HepG2 (cell line): ENCODE measurements at regions not wholly inside any gene's neighbourhood (a gene's known extent, or its start where the extent isn't known, plus 50 kb on each side); places are given as distances from the start of the nearest gene placed in this dataset.
"Not testable (repeated sequence)": the region's sequence is repeated elsewhere in the genome, so short reads cannot be mapped to it uniquely, and the experiment has no call there.

ENCODE experiments used
- ATAC-seq: fragments of 200-7000 bp; cut with Tn5 transposase; 3 replicates; pipeline ENCODE4 v1.9.1; 2020; ENCODE audit warnings: mild to moderate bottlenecking, moderate library complexity
- BruUV-seq: library from RNA; stranded (reverse); fragments of 400-500 nt; replicated peaks from 2 replicates; lab custom pipeline; 2021; lab: Mats Ljungman, UMichigan
- CTCF ChIA-PET: fragments of 300-600 bp; formaldehyde crosslinking; extraction: SDS; loops from one replicate; lab custom pipeline; 2021; ENCODE audit warnings: low total read pairs, inconsistent platforms, low intra/inter-chr PET ratio; lab: Yijun Ruan, JAX
- POLR2A ChIA-PET: fragments of 350-600 bp; sonication (Branson Sonifier 250); formaldehyde crosslinking; loops from one replicate; lab custom pipeline; 2020; ENCODE audit warnings: antibody characterized with exemption, inconsistent platforms; lab: Yijun Ruan, JAX
- DNase-seq: peaks from one replicate; pipeline ENCODE4 v3.0.0-alpha.2; 2015; ENCODE audit warnings: low spot score
- FAIRE-seq: peaks from 3 replicates; lab custom pipeline; 2011; peaks lifted over from hg19 to GRCh38; lab: Jason Lieb, UNC
- H2AFZ ChIP-seq: one replicate; pipeline ENCODE4 v1.6.1; 2011; ENCODE audit warnings: low read length, inconsistent platforms
- H3K27ac ChIP-seq: fragments of 300-600 bp; 3 replicates; pipeline ENCODE4 v1.8.0; 2011; ENCODE audit warnings: mixed run types, mild to moderate bottlenecking, mixed read lengths, low read length, inconsistent platforms; ENCODE audit not compliant: insufficient read depth; ENCODE audit errors: extremely low read length
- H3K27me3 ChIP-seq, 2 experiments: fragments of 200-600 bp in 1 of 2; 2 replicates in 1 of 2; 3 replicates in 1 of 2; pipeline versions ENCODE4 v1.6.0 to v1.8.0; 2011; ENCODE audit warnings: low read length in 2 of 2, mild to moderate bottlenecking in 2 of 2, moderate library complexity in 2 of 2, inconsistent platforms in 1 of 2; ENCODE audit not compliant: insufficient read depth in 2 of 2, control insufficient read depth in 1 of 2
- H3K36me3 ChIP-seq, 2 experiments: fragments of 200-600 bp in 1 of 2; replicated peaks in 1 of 2; 2 replicates in 1 of 2; 3 replicates in 1 of 2; pipeline versions ENCODE4 v1.5.1 to v1.8.0; 2011; ENCODE audit warnings: low read length in 2 of 2, inconsistent platforms in 1 of 2; ENCODE audit not compliant: insufficient read depth in 2 of 2, control insufficient read depth in 1 of 2
- H3K4me1 ChIP-seq: 2 replicates; pipeline ENCODE4 v1.5.1; 2012; ENCODE audit warnings: low read length, inconsistent platforms; ENCODE audit not compliant: insufficient read depth
- H3K4me2 ChIP-seq: 2 replicates; pipeline ENCODE4 v1.6.0; 2011; ENCODE audit warnings: low read depth, low read length, inconsistent platforms
- H3K4me3 ChIP-seq, 3 experiments: fragments of 200-600 bp in 1 of 3; sonication (generic), shearing (Covaris generic) in 1 of 3; replicated peaks in 1 of 3; 2 replicates each; pipeline ENCODE4 v1.5.1; 2011 to 2016; ENCODE audit warnings: low read length in 3 of 3, inconsistent platforms in 2 of 3, low read depth in 2 of 3, mild to moderate bottlenecking in 2 of 3, control low read depth in 1 of 3, mixed read lengths in 1 of 3; ENCODE audit not compliant: insufficient read depth in 1 of 3
- H3K79me2 ChIP-seq: one replicate; pipeline ENCODE4 v1.6.1; 2011; ENCODE audit warnings: low read length, inconsistent platforms; ENCODE audit not compliant: insufficient read depth
- H3K9ac ChIP-seq: 2 replicates; pipeline ENCODE4 v1.6.0; 2011; ENCODE audit warnings: mild to moderate bottlenecking, low read depth, low read length, inconsistent platforms; ENCODE audit not compliant: insufficient read depth
- H3K9me3 ChIP-seq: 2 replicates; pipeline ENCODE4 v1.5.1; 2012; ENCODE audit warnings: mild to moderate bottlenecking, low read length
- H4K20me1 ChIP-seq: 2 replicates; pipeline ENCODE4 v1.6.0; 2011; ENCODE audit warnings: inconsistent platforms, mild to moderate bottlenecking, low read length, moderate library complexity; ENCODE audit not compliant: insufficient read depth
- ATAD3A ChIP-seq: sonication (generic); formaldehyde crosslinking; IDR thresholded peaks from 2 replicates; pipeline ENCODE4 v1.4.0; 2020; ENCODE audit warnings: missing genetic modification reagents
- EEA1 ChIP-seq: sonication (generic); formaldehyde crosslinking; IDR thresholded peaks from 2 replicates; pipeline ENCODE4 v1.5.1; 2020; ENCODE audit warnings: mild to moderate bottlenecking, missing genetic modification reagents, borderline replicate concordance
- GZF1 ChIP-seq: sonication (generic); formaldehyde crosslinking; IDR thresholded peaks from 2 replicates; pipeline ENCODE4 v1.5.1; 2020; ENCODE audit warnings: mild to moderate bottlenecking, missing genetic modification reagents
- WGBS: methylation state at CpG from one replicate; pipeline ENCODE4 v1.1.6; 2017; ENCODE audit warnings: low lambda C conversion rate; 5-methylcytosine and 5-hydroxymethylcytosine counted together
- in situ Hi-C: cut with HindIII; loops from 2 replicates; pipeline ENCODE4 v1.10.0; 2017; ENCODE audit warnings: low pct_unique_long_range_greater_than_20kb; ENCODE audit not compliant: extremely low pct_ligation_motif_present
- intact Hi-C: fragments of 100-400 bp; cut with micrococcal nuclease; formaldehyde crosslinking; loops from one replicate; pipeline ENCODE4 v1.10.0; 2022; ENCODE audit not compliant: unreplicated experiment
- TF ChIP-seq, protein P1 (sequence below): IDR thresholded peaks from 2 replicates; pipeline ENCODE4 v1.6.1; 2016; ENCODE audit warnings: low read depth, missing genetic modification reagents, missing compliant biosample characterization

DNA sequence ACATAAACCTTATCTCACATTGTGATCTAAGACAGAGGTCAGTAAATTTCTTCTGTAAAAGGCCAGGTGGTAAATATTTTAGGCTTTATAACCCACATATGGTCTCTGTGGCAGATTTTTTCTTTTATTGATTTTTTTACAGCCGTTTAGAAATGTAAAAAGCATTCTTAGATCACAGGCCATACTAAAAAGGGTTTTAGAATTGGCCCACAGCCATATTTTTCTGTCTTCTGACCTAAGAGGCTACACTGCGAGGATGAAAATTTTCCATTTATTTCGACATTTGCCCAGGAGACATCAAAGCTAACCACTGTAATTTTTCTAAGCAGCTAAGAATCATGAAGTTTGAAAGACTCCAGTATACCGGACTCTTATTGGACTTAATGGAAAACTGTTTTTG is 377.2 kb upstream of the SGO1 start:
- H3K9me3 ChIP-seq: peaks cover 61% of the 10 kb centered on the region
- H3K36me3 ChIP-seq: no peaks in the 10 kb centered on the region
- POLR2A ChIA-PET: no interaction called here
- in situ Hi-C loops: no loop called here
- ATAC-seq (no peak), FAIRE-seq (no peak), DNase-seq (no peak)
- no peak overlapping the region for H3K9ac ChIP-seq
- intact Hi-C loops: no loop called here
- no peak overlapping the region for H3K4me2 ChIP-seq
- CTCF ChIA-PET: no interaction called here
- 13% methylated on average over 4 of the region's 4 CpGs for WGBS
- no peaks in the 10 kb centered on the region for H3K27me3 ChIP-seq
- H3K27ac ChIP-seq: no peak overlapping the region
- H3K4me3 ChIP-seq: no peak overlapping the region
- no peaks in the 10 kb centered on the region for H3K79me2 ChIP-seq
- no peaks in the 10 kb centered on the region for H4K20me1 ChIP-seq
- no TSS peak for BruUV-seq
- no peak for TF ChIP-seq ATAD3A (CRISPR knock-in tag)
- no peak for TF ChIP-seq EEA1
- TF ChIP-seq GZF1 (CRISPR knock-in tag): no peak
- H2AFZ ChIP-seq: no peak overlapping the region
- H3K4me1 ChIP-seq: no peaks in the 10 kb centered on the region

DNA sequence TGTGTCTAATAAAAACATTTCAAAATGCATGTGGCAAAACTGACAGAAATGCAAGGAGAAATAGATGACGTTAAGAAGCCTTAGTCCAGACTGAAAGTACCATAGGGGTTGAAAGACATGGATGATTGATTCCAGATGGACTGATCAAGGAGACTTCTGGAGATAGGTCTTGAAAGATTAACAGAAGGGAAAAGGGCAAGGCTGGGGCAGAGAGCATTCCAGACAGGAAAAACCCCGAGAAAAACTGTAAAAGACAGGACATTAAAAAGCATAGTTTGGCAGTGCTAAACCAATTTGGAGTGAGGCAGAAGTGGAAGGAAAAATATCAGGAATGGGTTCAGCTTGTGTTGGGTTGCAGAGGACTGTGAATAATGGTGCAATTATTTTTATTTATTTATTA is 375.2 kb upstream of the SGO1 start:
- ChIA-PET CTCF (no interaction called here), POLR2A (no interaction called here)
- TF ChIP-seq, protein P1, sequence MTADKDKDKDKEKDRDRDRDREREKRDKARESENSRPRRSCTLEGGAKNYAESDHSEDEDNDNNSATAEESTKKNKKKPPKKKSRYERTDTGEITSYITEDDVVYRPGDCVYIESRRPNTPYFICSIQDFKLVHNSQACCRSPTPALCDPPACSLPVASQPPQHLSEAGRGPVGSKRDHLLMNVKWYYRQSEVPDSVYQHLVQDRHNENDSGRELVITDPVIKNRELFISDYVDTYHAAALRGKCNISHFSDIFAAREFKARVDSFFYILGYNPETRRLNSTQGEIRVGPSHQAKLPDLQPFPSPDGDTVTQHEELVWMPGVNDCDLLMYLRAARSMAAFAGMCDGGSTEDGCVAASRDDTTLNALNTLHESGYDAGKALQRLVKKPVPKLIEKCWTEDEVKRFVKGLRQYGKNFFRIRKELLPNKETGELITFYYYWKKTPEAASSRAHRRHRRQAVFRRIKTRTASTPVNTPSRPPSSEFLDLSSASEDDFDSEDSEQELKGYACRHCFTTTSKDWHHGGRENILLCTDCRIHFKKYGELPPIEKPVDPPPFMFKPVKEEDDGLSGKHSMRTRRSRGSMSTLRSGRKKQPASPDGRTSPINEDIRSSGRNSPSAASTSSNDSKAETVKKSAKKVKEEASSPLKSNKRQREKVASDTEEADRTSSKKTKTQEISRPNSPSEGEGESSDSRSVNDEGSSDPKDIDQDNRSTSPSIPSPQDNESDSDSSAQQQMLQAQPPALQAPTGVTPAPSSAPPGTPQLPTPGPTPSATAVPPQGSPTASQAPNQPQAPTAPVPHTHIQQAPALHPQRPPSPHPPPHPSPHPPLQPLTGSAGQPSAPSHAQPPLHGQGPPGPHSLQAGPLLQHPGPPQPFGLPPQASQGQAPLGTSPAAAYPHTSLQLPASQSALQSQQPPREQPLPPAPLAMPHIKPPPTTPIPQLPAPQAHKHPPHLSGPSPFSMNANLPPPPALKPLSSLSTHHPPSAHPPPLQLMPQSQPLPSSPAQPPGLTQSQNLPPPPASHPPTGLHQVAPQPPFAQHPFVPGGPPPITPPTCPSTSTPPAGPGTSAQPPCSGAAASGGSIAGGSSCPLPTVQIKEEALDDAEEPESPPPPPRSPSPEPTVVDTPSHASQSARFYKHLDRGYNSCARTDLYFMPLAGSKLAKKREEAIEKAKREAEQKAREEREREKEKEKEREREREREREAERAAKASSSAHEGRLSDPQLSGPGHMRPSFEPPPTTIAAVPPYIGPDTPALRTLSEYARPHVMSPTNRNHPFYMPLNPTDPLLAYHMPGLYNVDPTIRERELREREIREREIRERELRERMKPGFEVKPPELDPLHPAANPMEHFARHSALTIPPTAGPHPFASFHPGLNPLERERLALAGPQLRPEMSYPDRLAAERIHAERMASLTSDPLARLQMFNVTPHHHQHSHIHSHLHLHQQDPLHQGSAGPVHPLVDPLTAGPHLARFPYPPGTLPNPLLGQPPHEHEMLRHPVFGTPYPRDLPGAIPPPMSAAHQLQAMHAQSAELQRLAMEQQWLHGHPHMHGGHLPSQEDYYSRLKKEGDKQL: no peak
- H3K4me1 ChIP-seq: no peaks in the 10 kb centered on the region
- H3K36me3 ChIP-seq: no peaks in the 10 kb centered on the region
- H2AFZ ChIP-seq: no peak overlapping the region
- DNase-seq: no peak
- no peaks in the 10 kb centered on the region for H3K27me3 ChIP-seq
- H4K20me1 ChIP-seq: no peaks in the 10 kb centered on the region
- BruUV-seq: no TSS peak
- no peak overlapping the region for H3K4me3 ChIP-seq
- in situ Hi-C loops: no loop called here
- WGBS: 1% methylated on average over 2 of the region's 2 CpGs
- FAIRE-seq: no peak
- H3K4me2 ChIP-seq: no peak overlapping the region
- H3K9ac ChIP-seq: no peak overlapping the region
- H3K27ac ChIP-seq: no peak overlapping the region
- peaks cover 63% of the 10 kb centered on the region for H3K9me3 ChIP-seq
- intact Hi-C loops: no loop called here
- H3K79me2 ChIP-seq: no peaks in the 10 kb centered on the region
- ATAC-seq: no peak

DNA sequence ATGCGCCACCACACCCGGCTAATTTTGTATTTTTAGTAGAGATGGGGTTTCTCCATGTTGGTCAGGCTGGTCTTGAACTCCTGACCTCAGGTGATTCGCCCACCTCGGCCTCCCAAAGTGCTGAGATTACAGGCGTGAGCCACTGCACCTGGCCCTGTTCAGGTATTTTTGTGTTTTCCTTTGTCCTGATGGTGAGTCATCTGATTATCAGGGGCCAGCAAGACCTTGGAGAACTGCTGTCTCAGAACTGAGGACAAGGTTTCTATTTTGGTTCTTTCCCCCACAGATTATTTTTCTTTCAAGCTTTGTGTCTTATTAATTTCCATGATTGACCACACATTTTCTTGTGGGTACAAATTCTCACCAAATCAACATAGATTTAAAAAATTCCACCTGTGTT is 374.4 kb upstream of the SGO1 start:
- H3K4me3 ChIP-seq, POLR2A ChIA-PET, in situ Hi-C loops, H3K4me2 ChIP-seq, BruUV-seq, H4K20me1 ChIP-seq, H3K36me3 ChIP-seq, DNase-seq, H3K27me3 ChIP-seq, H3K4me1 ChIP-seq, intact Hi-C loops, H3K27ac ChIP-seq, ATAC-seq, CTCF ChIA-PET, H2AFZ ChIP-seq, H3K9ac ChIP-seq, FAIRE-seq, H3K79me2 ChIP-seq: not testable (repeated sequence)
- peaks cover 64% of the 10 kb centered on the region for H3K9me3 ChIP-seq
- 30% methylated on average over 5 of the region's 5 CpGs for WGBS
